Astrocyte (in vitro differentiated cells and primary cell): ENCODE measurements at regions not wholly inside any gene's neighbourhood (a gene's known extent, or its start where the extent isn't known, plus 50 kb on each side); places are given as distances from the start of the nearest gene placed in this dataset.

Experiments used
- DNase-seq: peaks from one replicate; pipeline ENCODE4 v3.0.0-alpha.2; 2010; ENCODE audit warnings: low read depth
- FAIRE-seq: peaks from 2 replicates; lab custom pipeline; 2011; peaks lifted over from hg19 to GRCh38; lab: Jason Lieb, UNC
- H2AFZ ChIP-seq: 2 replicates; pipeline ENCODE4 v1.6.0; 2012; ENCODE audit warnings: low read depth, low read length, inconsistent platforms
- H3K27ac ChIP-seq: 2 replicates; pipeline ENCODE4 v1.5.1; 2011; ENCODE audit warnings: low read depth, low read length, inconsistent platforms
- H3K27me3 ChIP-seq: 2 replicates; pipeline ENCODE4 v1.6.0; 2011; ENCODE audit warnings: low read length, inconsistent platforms; ENCODE audit not compliant: insufficient read depth
- H3K36me3 ChIP-seq: 2 replicates; pipeline ENCODE4 v1.5.1; 2011; ENCODE audit warnings: low read length, inconsistent platforms; ENCODE audit not compliant: insufficient read depth
- H3K4me1 ChIP-seq: 2 replicates; pipeline ENCODE4 v1.5.1; 2011; ENCODE audit warnings: low read length, inconsistent platforms; ENCODE audit not compliant: insufficient read depth
- H3K4me2 ChIP-seq: 2 replicates; pipeline ENCODE4 v1.6.0; 2012; ENCODE audit warnings: low read length, inconsistent platforms
- H3K4me3 ChIP-seq: 2 replicates; pipeline ENCODE4 v1.5.1; 2011; ENCODE audit warnings: low read depth, mild to moderate bottlenecking, low read length, inconsistent platforms; ENCODE audit not compliant: insufficient read depth
- H3K79me2 ChIP-seq: 2 replicates; pipeline ENCODE4 v1.6.0; 2012; ENCODE audit warnings: mild to moderate bottlenecking, low read length, inconsistent platforms; ENCODE audit not compliant: insufficient read depth
- H3K9ac ChIP-seq: 2 replicates; pipeline ENCODE4 v1.6.0; 2012; ENCODE audit warnings: mild to moderate bottlenecking, low read length, inconsistent platforms
- H3K9me3 ChIP-seq: 2 replicates; pipeline ENCODE4 v1.5.1; 2012; ENCODE audit warnings: low read depth, mild to moderate bottlenecking, low read length, inconsistent platforms; ENCODE audit not compliant: insufficient read depth
- H4K20me1 ChIP-seq: 2 replicates; pipeline ENCODE4 v1.6.0; 2012; ENCODE audit warnings: low read length, inconsistent platforms; ENCODE audit not compliant: insufficient read depth
- H3K27ac Mint-ChIP-seq: one replicate; pipeline ENCODE4 v1.8.0; 2021; ENCODE audit warnings: mild to moderate bottlenecking, mixed read lengths; ENCODE audit not compliant: unreplicated experiment
- H3K27me3 Mint-ChIP-seq: one replicate; pipeline ENCODE4 v1.8.0; 2021; ENCODE audit warnings: low read depth, mixed read lengths; ENCODE audit not compliant: unreplicated experiment
- H3K36me3 Mint-ChIP-seq: one replicate; pipeline ENCODE4 v1.8.0; 2021; ENCODE audit warnings: low read depth, mixed read lengths; ENCODE audit not compliant: unreplicated experiment
- H3K4me1 Mint-ChIP-seq: one replicate; pipeline ENCODE4 v1.8.0; 2021; ENCODE audit warnings: low read depth, mixed read lengths; ENCODE audit not compliant: unreplicated experiment
- H3K4me3 Mint-ChIP-seq: one replicate; pipeline ENCODE4 v1.8.0; 2021; ENCODE audit warnings: mild to moderate bottlenecking, moderate library complexity, mixed read lengths; ENCODE audit not compliant: unreplicated experiment
- H3K9me3 Mint-ChIP-seq: one replicate; pipeline ENCODE4 v1.8.0; 2021; ENCODE audit warnings: mild to moderate bottlenecking, mixed read lengths; ENCODE audit not compliant: unreplicated experiment
- CTCF ChIP-seq: IDR thresholded peaks from 2 replicates; pipeline ENCODE4 v1.5.1; 2011; ENCODE audit warnings: low read depth, mild to moderate bottlenecking, inconsistent platforms, low read length, moderate library complexity; ENCODE audit not compliant: insufficient read depth
- EZH2 ChIP-seq: IDR thresholded peaks from 2 replicates; pipeline ENCODE4 v1.6.1; 2012; ENCODE audit warnings: mild to moderate bottlenecking, low read length, inconsistent platforms; ENCODE audit not compliant: insufficient read depth

- FAIRE-seq (no peak), DNase-seq (peak; percentile 4)
- H3K9me3 ChIP-seq: no peaks in the 10 kb centered on the region
- H2AFZ ChIP-seq: no peak overlapping the region
- Mint-ChIP-seq H3K27ac (no peak overlapping the region), H3K36me3 (no peaks in the 10 kb centered on the region), H3K9me3 (peaks cover 3% of the 10 kb centered on the region), H3K27me3 (no peaks in the 10 kb centered on the region), H3K4me3 (no peak overlapping the region), H3K4me1 (no peaks in the 10 kb centered on the region)
- H3K9ac ChIP-seq: no peak overlapping the region
- no peaks in the 10 kb centered on the region for H3K36me3 ChIP-seq
- TF ChIP-seq EZH2: no peak
- TF ChIP-seq CTCF: no peak
- no peaks in the 10 kb centered on the region for H4K20me1 ChIP-seq
- no peak overlapping the region for H3K4me2 ChIP-seq
- H3K4me3 ChIP-seq: no peak overlapping the region
- no peaks in the 10 kb centered on the region for H3K79me2 ChIP-seq
- no peaks in the 10 kb centered on the region for H3K4me1 ChIP-seq
- no peak overlapping the region for H3K27ac ChIP-seq
- no peaks in the 10 kb centered on the region for H3K27me3 ChIP-seq
Measured at GRCh38 chr6:48978016-48978415, 485.0 kb downstream of the MMUT start.

DNA sequence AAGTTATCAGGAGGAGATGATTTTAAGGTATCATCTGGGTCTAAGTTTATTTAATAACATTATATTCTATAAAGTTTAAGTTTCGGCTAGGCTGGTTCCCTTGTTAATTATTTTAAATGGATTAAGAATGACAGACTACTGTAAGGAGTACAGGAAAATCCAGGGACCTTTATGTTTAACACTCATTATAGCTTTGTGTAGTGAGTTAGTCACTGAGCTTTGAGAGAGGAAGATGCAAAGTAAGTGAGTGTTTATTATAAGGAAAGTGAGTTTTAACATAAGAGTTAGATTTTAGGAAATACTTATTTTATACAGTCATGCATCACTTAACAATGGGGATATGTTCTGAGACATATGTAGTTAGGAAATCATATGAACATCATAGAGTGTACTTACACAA, 485.5 kb downstream of the MMUT start:
- Histone ChIP-seq H2AFZ (no peak overlapping the region), H3K9ac (no peak overlapping the region), H4K20me1 (no peaks in the 10 kb centered on the region), H3K4me1 (no peaks in the 10 kb centered on the region), H3K79me2 (no peaks in the 10 kb centered on the region), H3K27ac (no peak overlapping the region), H3K36me3 (no peaks in the 10 kb centered on the region), H3K9me3 (no peaks in the 10 kb centered on the region), H3K4me2 (no peak overlapping the region), H3K4me3 (no peak overlapping the region), H3K27me3 (no peaks in the 10 kb centered on the region)
- no peaks in the 10 kb centered on the region for H3K4me1 Mint-ChIP-seq
- no peaks in the 10 kb centered on the region for H3K9me3 Mint-ChIP-seq
- no peak overlapping the region for H3K4me3 Mint-ChIP-seq
- no peaks in the 10 kb centered on the region for H3K27me3 Mint-ChIP-seq
- H3K36me3 Mint-ChIP-seq: no peaks in the 10 kb centered on the region
- FAIRE-seq (no peak), DNase-seq (no peak)
- TF ChIP-seq CTCF (no peak), EZH2 (no peak)
- H3K27ac Mint-ChIP-seq: no peak overlapping the region

DNA sequence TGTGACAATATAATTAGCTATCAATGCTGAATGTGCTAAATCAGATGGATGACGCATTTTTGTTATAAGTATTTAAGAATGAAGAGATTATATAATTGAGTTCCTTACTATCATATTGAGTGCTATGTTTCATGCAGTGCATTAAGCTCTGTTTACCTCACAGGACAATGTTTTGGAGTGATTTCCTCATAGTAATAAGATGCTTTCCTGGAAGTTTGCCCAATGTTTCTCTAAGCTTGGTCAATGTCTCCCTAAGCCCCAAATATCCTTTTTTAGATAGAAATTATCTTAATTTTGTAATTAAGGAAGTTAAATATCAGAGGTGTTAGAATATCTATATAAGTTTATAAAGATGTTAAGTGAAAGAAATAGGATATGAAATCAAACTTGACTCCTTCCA, 489.6 kb downstream of the MMUT start:
- H2AFZ ChIP-seq: no peak overlapping the region
- H3K4me2 ChIP-seq: no peak overlapping the region
- no peak for TF ChIP-seq EZH2
- TF ChIP-seq CTCF: no peak
- H3K36me3 Mint-ChIP-seq: no peaks in the 10 kb centered on the region
- H3K4me1 ChIP-seq: no peaks in the 10 kb centered on the region
- no peaks in the 10 kb centered on the region for H3K9me3 ChIP-seq
- no peaks in the 10 kb centered on the region for H3K27me3 ChIP-seq
- H3K9ac ChIP-seq: no peak overlapping the region
- no peak for FAIRE-seq
- DNase-seq: no peak
- no peak overlapping the region for H3K27ac ChIP-seq
- H3K27ac Mint-ChIP-seq: no peak overlapping the region
- H3K4me3 Mint-ChIP-seq: no peak overlapping the region
- no peaks in the 10 kb centered on the region for H3K79me2 ChIP-seq
- no peak overlapping the region for H3K4me3 ChIP-seq
- H4K20me1 ChIP-seq: no peaks in the 10 kb centered on the region
- H3K36me3 ChIP-seq: no peaks in the 10 kb centered on the region
- no peaks in the 10 kb centered on the region for H3K27me3 Mint-ChIP-seq
- no peaks in the 10 kb centered on the region for H3K9me3 Mint-ChIP-seq
- H3K4me1 Mint-ChIP-seq: no peaks in the 10 kb centered on the region
